Ovary (tissue), 7 donors: ENCODE measurements at regions not wholly inside any gene's neighbourhood (a gene's known extent, or its start where the extent isn't known, plus 50 kb on each side); places are given as distances from the start of the nearest gene placed in this dataset.
"Not testable (repeated sequence)": the region's sequence is repeated elsewhere in the genome, so short reads cannot be mapped to it uniquely, and the experiment has no call there.

Experiments
- DNase-seq, 5 donors: peaks; one replicate each; pipeline ENCODE4 v3.0.0-alpha.2; 2019 to 2020
- H3K27ac ChIP-seq, 2 donors: fragments of 200-600 bp; one replicate each; pipeline versions ENCODE4 v1.5.1 to v1.8.0; 2019 to 2022
- H3K27me3 ChIP-seq: fragments of 200-600 bp; one replicate; pipeline ENCODE4 v1.8.0; 2022
- H3K36me3 ChIP-seq: fragments of 200-600 bp; sonication (generic); one replicate; pipeline ENCODE4 v1.5.1; 2019
- H3K4me1 ChIP-seq: one replicate; pipeline ENCODE4 v1.8.1; 2013; ENCODE audit warnings: mild to moderate bottlenecking, moderate library complexity; ENCODE audit not compliant: insufficient read depth
- H3K4me3 ChIP-seq: fragments of 200-600 bp; sonication (generic); one replicate; pipeline ENCODE4 v1.5.1; 2017
- H3K9me3 ChIP-seq, 2 donors: fragments of 200-600 bp in 1 of 2; sonication (generic) in 1 of 2; one replicate each; pipeline versions ENCODE4 v1.5.1 to v1.8.1; 2013 to 2019; ENCODE audit warnings: mild to moderate bottlenecking in 1 of 2, moderate library complexity in 1 of 2
- CTCF ChIP-seq, 3 donors: fragments of 450-650 bp in 2 of 3; fragments of 200-600 bp in 1 of 3; IDR thresholded peaks; one replicate each; pipeline versions ENCODE4 v1.5.1 to v1.8.0; 2016 to 2022; ENCODE audit warnings: antibody characterized with exemption in 3 of 3, mild to moderate bottlenecking in 1 of 3
- EP300 ChIP-seq: sonication (generic); formaldehyde crosslinking; IDR thresholded peaks from one replicate; pipeline ENCODE4 v1.6.1; 2017; ENCODE audit warnings: antibody characterized with exemption
- POLR2A ChIP-seq: fragments of 450-650 bp; IDR thresholded peaks from one replicate; pipeline ENCODE4 v1.6.1; 2017; ENCODE audit warnings: antibody characterized with exemption, mild to moderate bottlenecking, moderate library complexity
- WGBS, 3 donors: extraction: QIAGEN DNeasy Blood & Tissue Kit in 1 of 3; methylation state at CpG; one replicate each; pipeline versions ENCODE4 v1.1.5 to v1.1.7; 2013 to 2017; 5-methylcytosine and 5-hydroxymethylcytosine counted together
- intact Hi-C, 4 donors: fragments of 100-400 bp; cut with DNase I; formaldehyde crosslinking; loops; one replicate each; pipeline versions ENCODE4 v1.11.0 to v1.15.1; 2022 to 2023
- donor health status: DM: no; HTN: no; CAD: no; lungs with moderate emphysema.
- donor health status: DM: no; HTN: no; CAD: no.
- donor health status: Bipolar disorder and iron deficiency.
- donor health status: DM: no; HTN: no; CAD: no.
- donor health status: DM: yes; HTN: yes; CAD: no.

- H3K27ac ChIP-seq = no peak overlapping the region
- WGBS, 3 donors = 74 to 76% (median 75%) methylated on average over 3 of the region's 3 CpGs
- no peak overlapping the region for H3K4me3 ChIP-seq
- no peak for DNase-seq
- no peak for TF ChIP-seq POLR2A
- no peaks in the 10 kb centered on the region for H3K36me3 ChIP-seq
- no peaks in the 10 kb centered on the region for H3K4me1 ChIP-seq
- no peaks in the 10 kb centered on the region for H3K27me3 ChIP-seq
- intact Hi-C loops = no loop called here
- no peaks in the 10 kb centered on the region for H3K9me3 ChIP-seq
Observed at GRCh38 chr5:44536650-44537260, 147.5 kb upstream of the FGF10 start.

DNA sequence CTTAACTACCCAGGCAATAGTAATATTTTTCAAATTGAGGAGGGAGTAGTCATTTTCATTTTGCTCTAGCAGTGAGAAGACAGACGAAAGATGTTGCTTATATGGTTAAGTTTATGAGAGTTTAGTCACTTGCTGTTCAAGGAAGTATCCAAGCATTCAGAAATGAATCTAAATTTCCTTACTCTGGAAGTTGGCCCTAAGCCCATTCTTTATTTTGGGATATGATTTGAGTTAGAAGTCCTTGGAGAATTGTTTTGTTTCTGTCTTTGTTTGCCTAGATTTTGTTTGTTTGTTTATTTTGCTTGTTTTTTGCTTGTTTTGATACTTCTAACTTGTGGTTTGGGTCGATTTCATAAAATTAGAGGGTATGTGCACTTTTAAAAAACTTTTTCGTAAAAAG lies 146.4 kb upstream of the FGF10 start:
- intact Hi-C loops = no loop called here
- no peak for DNase-seq
- Histone ChIP-seq H3K9me3 (no peaks in the 10 kb centered on the region), H3K4me3 (no peak overlapping the region), H3K27ac (peak overlapping the region in 1 of 2 donors; percentile 26), H3K27me3 (no peaks in the 10 kb centered on the region), H3K36me3 (no peaks in the 10 kb centered on the region), H3K4me1 (no peaks in the 10 kb centered on the region)
- WGBS, 3 donors = 26 to 41% (median 38%) methylated on average over 3 of the region's 3 CpGs
- TF ChIP-seq CTCF (IDR thresholded peaks at IDR 0.05) = no peak
- TF ChIP-seq POLR2A = no peak
- no peak for TF ChIP-seq EP300

DNA sequence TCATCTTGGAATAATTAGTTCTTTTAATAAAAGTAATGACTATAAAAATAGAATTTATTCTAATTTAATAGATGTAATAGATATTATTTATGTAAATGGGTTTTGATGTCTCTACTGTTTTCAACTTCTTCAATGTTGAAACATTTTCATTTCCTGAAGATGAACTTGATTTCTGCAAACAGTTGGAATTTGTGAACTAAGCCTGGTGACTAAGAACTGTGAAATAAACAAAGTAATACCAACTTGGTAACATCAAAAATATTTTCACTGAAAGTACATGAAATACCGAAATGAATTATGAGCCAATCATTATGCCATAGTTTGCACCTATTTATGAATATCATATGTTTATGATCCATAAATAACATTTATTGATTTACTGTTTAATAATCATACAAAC lies 143.8 kb upstream of the FGF10 start:
- H3K27me3 ChIP-seq = no peaks in the 10 kb centered on the region

GRCh38 chr5:44531756-44532155 lies 142.5 kb upstream of the FGF10 start:
- H3K9me3 ChIP-seq, intact Hi-C loops, H3K27me3 ChIP-seq, H3K4me3 ChIP-seq, DNase-seq, H3K4me1 ChIP-seq, H3K27ac ChIP-seq, H3K36me3 ChIP-seq: not testable (repeated sequence)
- WGBS, 3 donors = 83 to 89% (median 86%) methylated on average over 2 of the region's 2 CpGs

More for the DNA sequence above, 143.8 kb upstream of the FGF10 start:
- Histone ChIP-seq H3K4me1 (no peaks in the 10 kb centered on the region), H3K4me3 (no peak overlapping the region), H3K27ac (no peak overlapping the region), H3K9me3 (no peaks in the 10 kb centered on the region), H3K36me3 (no peaks in the 10 kb centered on the region)
- no peak for DNase-seq
- WGBS, 3 donors = 74 to 78% (median 75%) methylated on average over 1 of the region's 1 CpG
- no peak for TF ChIP-seq EP300
- no peak for TF ChIP-seq CTCF (IDR thresholded peaks at IDR 0.05)
- no peak for TF ChIP-seq POLR2A
- intact Hi-C loops = no loop called here

GRCh38 chr5:44530783-44531182 lies 141.6 kb upstream of the FGF10 start:
- 84 to 89% (median 87%) methylated on average over 6 of the region's 6 CpGs for WGBS, 3 donors
- H3K27ac ChIP-seq, intact Hi-C loops, H3K4me3 ChIP-seq, H3K4me1 ChIP-seq, H3K27me3 ChIP-seq, H3K9me3 ChIP-seq, H3K36me3 ChIP-seq, DNase-seq: not testable (repeated sequence)

GRCh38 chr5:44511596-44511995 lies 122.4 kb upstream of the FGF10 start:
- intact Hi-C loops = no loop called here
- no peaks in the 10 kb centered on the region for H3K36me3 ChIP-seq
- WGBS, 3 donors = 90 to 93% (median 91%) methylated on average over 5 of the region's 5 CpGs

More at GRCh38 chr5:44511596-44511995, 122.4 kb upstream of the FGF10 start:
- H3K27ac ChIP-seq = no peak overlapping the region
- H3K9me3 ChIP-seq = no peaks in the 10 kb centered on the region
- no peak overlapping the region for H3K4me3 ChIP-seq
- H3K4me1 ChIP-seq = no peaks in the 10 kb centered on the region
- no peak for DNase-seq
- H3K27me3 ChIP-seq = no peaks in the 10 kb centered on the region
- TF ChIP-seq CTCF (IDR thresholded peaks at IDR 0.05) (no peak), EP300 (no peak), POLR2A (no peak)
